Natural killer cell (primary cell): ENCODE measurements at regions not wholly inside any gene's neighbourhood (a gene's known extent, or its start where the extent isn't known, plus 50 kb on each side); places are given as distances from the start of the nearest gene placed in this dataset.
"Not testable (repeated sequence)": the region's sequence is repeated elsewhere in the genome, so short reads cannot be mapped to it uniquely, and the experiment has no call there.

Experiments used
- ATAC-seq, 3 donors: fragments of 150-1000 bp in 2 of 3; fragments of 200-7000 bp in 1 of 3; cut with Tn5 transposase; 1 replicate in 1 of 3; 2 replicates in 2 of 3; pipeline ENCODE4 v1.10.0; 2021; ENCODE audit warnings: mild to moderate bottlenecking in 2 of 3, moderate library complexity in 2 of 3
- DNase-seq, 2 donors: peaks; one replicate each; pipeline versions ENCODE4 v3.0.0 to v3.0.0-alpha.2; 2013 to 2021; ENCODE audit warnings: mixed read lengths in 1 of 2
- H3K27ac ChIP-seq: one replicate; pipeline ENCODE4 v1.5.1; 2013; ENCODE audit warnings: mild to moderate bottlenecking, low read length
- H3K27me3 ChIP-seq: one replicate; pipeline ENCODE4 v1.6.1; 2013; ENCODE audit warnings: low read length; ENCODE audit not compliant: control insufficient read depth, insufficient read depth
- H3K36me3 ChIP-seq: one replicate; pipeline ENCODE4 v1.6.1; 2013; ENCODE audit warnings: low read length; ENCODE audit not compliant: control insufficient read depth, insufficient read depth
- H3K4me1 ChIP-seq: one replicate; pipeline ENCODE4 v1.6.1; 2013; ENCODE audit warnings: low read length; ENCODE audit not compliant: control insufficient read depth, insufficient read depth
- H3K4me3 ChIP-seq: one replicate; pipeline ENCODE4 v1.5.1; 2013; ENCODE audit warnings: low read length
- H3K9me3 ChIP-seq: one replicate; pipeline ENCODE4 v1.6.1; 2013; ENCODE audit warnings: low read length; ENCODE audit not compliant: control insufficient read depth, insufficient read depth
- H3K27ac Mint-ChIP-seq, 2 donors: one replicate each; pipeline ENCODE4 v1.8.0; 2022; ENCODE audit warnings: mild to moderate bottlenecking in 2 of 2, mixed read lengths in 2 of 2, moderate library complexity in 1 of 2
- H3K27me3 Mint-ChIP-seq, 2 donors: one replicate each; pipeline ENCODE4 v1.8.0; 2022; ENCODE audit warnings: low read depth in 2 of 2, mixed read lengths in 2 of 2
- H3K36me3 Mint-ChIP-seq: one replicate; pipeline ENCODE4 v1.8.0; 2022; ENCODE audit warnings: mixed read lengths
- H3K4me1 Mint-ChIP-seq, 2 donors: one replicate each; pipeline ENCODE4 v1.8.0; 2022; ENCODE audit warnings: mixed read lengths in 2 of 2
- H3K4me3 Mint-ChIP-seq: one replicate; pipeline ENCODE4 v1.8.0; 2022; ENCODE audit warnings: mild to moderate bottlenecking, moderate library complexity, mixed read lengths
- H3K9me3 Mint-ChIP-seq, 2 donors: one replicate each; pipeline ENCODE4 v1.8.0; 2022; ENCODE audit warnings: mixed read lengths in 2 of 2
- CTCF ChIP-seq: fragments of 200-600 bp; IDR thresholded peaks from one replicate; pipeline ENCODE4 v1.8.0; 2022; ENCODE audit warnings: antibody characterized with exemption
- WGBS: methylation state at CpG from one replicate; pipeline ENCODE4 v1.1.7; 2013; ENCODE audit warnings: missing lambda C conversion rate; ENCODE audit not compliant: insufficient coverage; 5-methylcytosine and 5-hydroxymethylcytosine counted together
- intact Hi-C: fragments of 100-400 bp; cut with micrococcal nuclease; formaldehyde crosslinking; loops from one replicate; pipeline ENCODE4 v1.14.2; 2022

GRCh38 chr6:115514656-115515055 lies 546.0 kb downstream of the FRK start:
- intact Hi-C loops, result no loop called here
- no peak for TF ChIP-seq CTCF
- no peak overlapping the region for H3K27ac ChIP-seq
- peaks cover 12% of the 10 kb centered on the region for H3K9me3 ChIP-seq
- Mint-ChIP-seq H3K36me3 (peaks cover 18% of the 10 kb centered on the region), H3K27ac (no peak overlapping the region), H3K27me3 (no peaks in the 10 kb centered on the region), H3K9me3 (peaks cover 18 to 30% of the 10 kb centered on the region in 2 donors), H3K4me3 (no peak overlapping the region), H3K4me1 (no peaks in the 10 kb centered on the region)
- no peaks in the 10 kb centered on the region for H3K4me1 ChIP-seq
- H3K27me3 ChIP-seq, result no peaks in the 10 kb centered on the region
- no peaks in the 10 kb centered on the region for H3K36me3 ChIP-seq
- 84% methylated on average over 3 of the region's 4 CpGs for WGBS
- no peak overlapping the region for H3K4me3 ChIP-seq
- DNase-seq (no peak), ATAC-seq (no peak)

- H3K4me1 ChIP-seq, result no peaks in the 10 kb centered on the region
- intact Hi-C loops, result no loop called here
- H3K4me3 ChIP-seq, result no peak overlapping the region
- ATAC-seq, result no peak
- WGBS, result no CpG with 5 or more reads among the region's 1 CpG
- peaks cover 12% of the 10 kb centered on the region for H3K9me3 ChIP-seq
- DNase-seq, result no peak
- H3K9me3 Mint-ChIP-seq, result peaks cover 7 to 26% of the 10 kb centered on the region in 2 donors
- no peaks in the 10 kb centered on the region for H3K27me3 Mint-ChIP-seq
- no peaks in the 10 kb centered on the region for H3K36me3 ChIP-seq
- no peak overlapping the region for H3K27ac ChIP-seq
- H3K27me3 ChIP-seq, result no peaks in the 10 kb centered on the region
- no peak for TF ChIP-seq CTCF
- peaks cover 7% of the 10 kb centered on the region for H3K36me3 Mint-ChIP-seq
- no peak overlapping the region for H3K4me3 Mint-ChIP-seq
- no peak overlapping the region for H3K27ac Mint-ChIP-seq
- H3K4me1 Mint-ChIP-seq, result no peaks in the 10 kb centered on the region
Observed at GRCh38 chr6:115512923-115513322, 547.8 kb downstream of the FRK start.

GRCh38 chr6:115511771-115512170 lies 548.9 kb downstream of the FRK start:
- Mint-ChIP-seq H3K27ac (no peak overlapping the region), H3K36me3 (peaks cover 7% of the 10 kb centered on the region), H3K27me3 (no peaks in the 10 kb centered on the region), H3K4me1 (no peaks in the 10 kb centered on the region), H3K9me3 (peaks cover 9 to 17% of the 10 kb centered on the region in 2 donors), H3K4me3 (no peak overlapping the region)
- no peak for TF ChIP-seq CTCF
- H3K4me1 ChIP-seq, result no peaks in the 10 kb centered on the region
- H3K9me3 ChIP-seq, result peaks cover 10% of the 10 kb centered on the region
- H3K27me3 ChIP-seq, result no peaks in the 10 kb centered on the region
- DNase-seq, result no peak
- ATAC-seq, result no peak
- intact Hi-C loops, result no loop called here
- no peaks in the 10 kb centered on the region for H3K36me3 ChIP-seq
- no peak overlapping the region for H3K4me3 ChIP-seq
- H3K27ac ChIP-seq, result no peak overlapping the region

GRCh38 chr6:115502432-115502831 lies 558.3 kb downstream of the FRK start:
- H3K9me3 Mint-ChIP-seq, result peaks cover 14 to 17% of the 10 kb centered on the region in 2 donors
- 67% methylated on average over 2 of the region's 2 CpGs for WGBS
- H3K4me3 Mint-ChIP-seq, result not testable (repeated sequence)

More at GRCh38 chr6:115502432-115502831, 558.3 kb downstream of the FRK start:
- intact Hi-C loops, H3K4me1 Mint-ChIP-seq, DNase-seq, H3K27me3 ChIP-seq, H3K9me3 ChIP-seq, H3K27ac ChIP-seq, H3K36me3 ChIP-seq, H3K27me3 Mint-ChIP-seq, H3K4me3 ChIP-seq, H3K36me3 Mint-ChIP-seq, H3K27ac Mint-ChIP-seq, H3K4me1 ChIP-seq, ATAC-seq: not testable (repeated sequence)
